HG02610 (cell line): ENCODE measurements at regions not wholly inside any gene's neighbourhood (a gene's known extent, or its start where the extent isn't known, plus 50 kb on each side); places are given as distances from the start of the nearest gene placed in this dataset.
A peak's percentile ranks its signal among the peaks of the same experiment; 100 is the strongest.

Source experiments
- ATAC-seq: cut with Tn5 transposase; IDR thresholded peaks from one replicate; pipeline ENCODE4 v1.9.1; 2021; ENCODE audit warnings: mild to moderate bottlenecking, moderate library complexity; ENCODE audit not compliant: unreplicated experiment

DNA sequence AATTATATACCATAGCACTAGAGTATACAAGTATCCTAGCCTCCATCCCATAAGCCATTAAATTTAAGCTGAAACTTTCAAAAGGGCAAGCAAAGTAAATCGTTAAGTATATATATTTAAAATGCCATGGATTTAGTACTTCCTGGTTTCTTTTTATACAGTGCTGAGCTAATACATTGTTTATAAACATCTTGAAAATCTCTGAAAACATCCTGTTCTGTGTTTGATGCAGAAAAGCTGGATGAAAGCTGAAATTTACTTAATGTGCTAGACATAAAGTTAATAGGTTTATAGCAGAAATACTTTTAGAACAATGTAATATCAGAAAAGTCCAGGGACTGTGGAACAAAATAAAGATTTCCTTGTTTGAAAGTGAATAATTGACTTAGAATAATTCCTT is 875.4 kb downstream of the SLITRK6 start:
- no peak for ATAC-seq

DNA sequence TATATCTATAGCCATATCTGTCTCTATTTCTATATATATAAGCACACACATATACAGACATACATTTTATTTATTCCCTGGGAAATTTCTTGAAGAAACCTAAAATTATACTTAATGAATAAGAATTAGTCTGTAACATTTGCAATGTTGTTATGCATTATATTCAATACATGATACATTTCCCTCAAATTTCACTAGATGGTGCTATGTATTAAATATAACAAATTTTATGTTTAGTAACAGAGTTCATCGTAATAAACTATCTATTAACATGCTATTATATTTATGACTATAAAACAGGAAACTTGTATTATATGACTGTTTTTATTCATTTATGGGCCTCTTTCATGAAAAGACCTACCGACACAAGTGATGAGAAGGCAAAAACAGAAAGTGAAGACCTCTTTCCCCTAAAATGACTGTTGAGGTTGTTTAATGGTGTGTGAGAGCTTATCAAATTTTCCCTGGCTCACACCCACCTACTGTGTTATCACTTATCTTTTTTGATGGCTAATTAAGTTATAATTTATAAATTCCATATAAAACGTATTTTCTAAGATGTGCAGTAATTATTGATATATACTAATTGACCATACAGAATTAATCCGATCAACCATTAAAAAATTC is 881.9 kb downstream of the SLITRK6 start:
- ATAC-seq, result no peak

DNA sequence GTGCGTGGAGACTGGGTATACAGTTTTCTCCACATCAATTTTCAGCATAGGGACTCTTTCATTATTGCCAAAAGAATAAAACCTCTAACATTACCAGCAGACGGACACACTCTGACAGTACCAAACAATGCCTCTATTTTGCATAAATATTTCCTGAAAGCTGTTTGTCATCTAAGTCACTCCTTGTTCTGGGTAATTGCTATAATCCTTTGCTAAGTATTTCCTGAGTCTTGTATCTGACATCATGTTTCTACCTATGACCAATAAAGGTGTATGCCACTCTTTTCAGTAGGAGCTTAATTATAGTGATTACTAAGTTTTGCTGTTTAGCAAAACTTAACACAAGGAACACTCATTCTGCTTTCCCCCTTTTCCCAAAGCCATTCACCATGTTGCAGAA is 886.5 kb downstream of the SLITRK6 start:
- ATAC-seq, result no peak

GRCh38 chr13:84910423-84910822 is 888.8 kb downstream of the SLITRK6 start:
- ATAC-seq, result no peak

GRCh38 chr13:84903391-84903790 is 895.8 kb downstream of the SLITRK6 start:
- no peak for ATAC-seq

GRCh38 chr13:84902243-84902642 is 897.0 kb downstream of the SLITRK6 start:
- ATAC-seq, result no peak

DNA sequence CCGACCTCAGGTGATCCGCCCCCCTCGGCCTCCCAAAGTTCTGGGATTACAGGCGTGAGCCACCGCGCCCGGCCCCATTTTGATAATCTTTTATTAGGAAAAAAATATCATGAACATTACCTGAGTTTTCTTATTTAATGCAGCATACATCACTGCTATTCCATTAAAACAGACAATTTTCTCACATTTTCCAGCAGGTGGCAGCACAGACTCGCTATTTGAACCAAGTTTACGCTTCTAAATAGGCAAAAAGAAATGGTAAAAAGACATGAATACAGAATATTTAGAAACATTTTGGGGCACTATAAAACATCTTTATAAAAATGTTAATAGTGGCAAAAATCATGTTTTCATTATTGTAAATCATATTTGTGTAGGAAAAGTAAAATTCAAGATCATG is 903.1 kb downstream of the SLITRK6 start:
- peak; percentile 73 for ATAC-seq

DNA sequence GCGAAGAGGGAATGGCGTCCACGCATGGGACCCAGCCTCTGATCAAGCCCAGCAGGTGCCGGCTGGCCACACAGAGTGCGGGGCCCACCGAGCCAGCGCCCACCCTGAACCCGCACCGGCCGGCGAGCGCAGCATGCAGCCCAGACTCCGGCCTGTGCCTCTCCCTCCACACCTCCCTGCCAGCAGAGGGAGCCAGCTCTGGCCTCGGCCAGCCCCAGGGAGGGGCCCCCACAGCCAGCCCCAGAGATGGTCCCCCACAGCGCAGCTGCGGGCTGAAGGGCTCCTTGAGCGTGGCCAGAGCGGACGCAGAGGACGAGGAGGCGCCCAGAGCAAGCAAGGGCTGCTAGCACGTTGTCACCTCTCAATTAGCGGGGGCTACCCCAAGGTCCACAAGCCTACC is 904.5 kb downstream of the SLITRK6 start:
- no peak for ATAC-seq

- ATAC-seq, result no peak
Observed at GRCh38 chr13:84885868-84886267, 913.4 kb downstream of the SLITRK6 start.

DNA sequence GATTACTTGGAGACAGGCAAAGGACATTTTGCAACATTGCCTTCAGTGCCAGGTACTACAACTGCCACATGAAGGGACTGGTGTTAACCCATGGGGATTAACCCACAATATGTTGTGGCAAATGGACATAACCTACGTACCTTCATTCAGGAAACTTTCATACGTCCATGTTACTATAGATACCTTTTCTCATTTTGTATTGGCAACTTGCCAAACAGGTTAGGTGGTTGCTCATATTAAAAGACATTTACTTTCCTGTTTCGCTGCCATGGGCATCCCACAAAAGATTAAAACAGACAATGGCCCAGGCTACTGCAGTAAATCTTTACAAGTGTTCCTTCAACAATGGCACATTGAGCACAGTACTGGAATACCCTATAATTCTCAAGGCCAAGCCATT is 925.3 kb downstream of the SLITRK6 start:
- no peak for ATAC-seq

GRCh38 chr13:84870190-84870589 is 929.0 kb downstream of the SLITRK6 start:
- ATAC-seq, result no peak

DNA sequence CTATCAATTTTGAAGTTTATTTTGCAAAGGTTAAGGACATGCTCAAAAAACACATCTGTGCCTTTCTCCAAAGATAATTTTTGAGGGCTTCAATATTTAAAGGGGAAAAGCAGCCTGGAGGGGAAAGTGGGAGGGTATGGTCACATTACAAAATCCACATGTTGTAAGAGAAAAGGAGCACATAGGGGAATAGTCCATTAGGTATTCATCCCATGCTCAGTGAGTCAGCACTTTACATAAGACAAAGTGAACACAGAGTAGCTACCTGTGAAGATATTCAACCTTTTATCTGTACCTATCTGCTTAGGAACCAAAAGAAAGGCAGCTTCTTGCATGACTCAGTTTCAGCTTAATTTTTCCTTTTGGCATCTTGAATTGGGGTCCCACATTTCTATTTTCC is 932.0 kb downstream of the SLITRK6 start:
- ATAC-seq, result no peak

DNA sequence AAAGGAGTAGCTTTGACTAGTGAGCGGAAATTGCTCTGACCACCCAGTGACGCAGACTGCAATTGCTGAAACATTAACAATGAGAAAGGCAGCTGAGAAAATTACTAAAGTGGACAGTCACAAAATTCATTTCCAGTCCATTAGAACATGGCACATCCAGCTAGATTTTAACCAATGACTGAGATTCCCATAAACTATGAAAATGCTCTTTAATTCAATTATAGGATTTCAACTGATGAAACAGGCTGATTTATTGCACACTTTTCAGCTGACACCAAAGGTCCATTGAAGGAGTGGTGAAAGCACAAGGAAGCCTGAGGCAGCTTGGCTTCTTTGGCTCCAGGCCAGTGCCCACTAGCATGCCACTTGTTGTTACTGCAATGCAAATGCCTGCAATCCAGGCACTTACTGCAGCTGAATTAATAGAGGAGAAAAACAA is 933.4 kb downstream of the SLITRK6 start:
- no peak for ATAC-seq

DNA sequence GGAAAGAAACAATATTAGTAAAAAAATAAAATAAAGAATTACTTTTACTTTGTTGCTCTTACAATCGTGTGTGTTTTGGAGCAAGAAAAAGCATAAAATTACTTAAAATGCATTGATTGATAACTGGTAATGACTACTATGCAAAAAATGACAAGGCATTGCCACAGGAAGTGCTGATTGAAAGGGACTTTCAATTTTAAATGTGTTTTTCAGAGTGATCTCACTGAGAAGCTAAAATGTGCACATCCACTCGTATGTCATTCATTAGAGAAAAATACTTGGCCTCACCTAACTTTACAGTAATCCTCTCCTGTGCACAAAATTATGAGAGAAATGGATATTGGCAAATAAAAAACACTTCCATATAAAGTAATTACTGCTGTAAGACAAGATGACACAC is 934.9 kb downstream of the SLITRK6 start:
- no peak for ATAC-seq

- ATAC-seq, result no peak
Observed at GRCh38 chr13:84847107-84847506, 952.1 kb downstream of the SLITRK6 start.

DNA sequence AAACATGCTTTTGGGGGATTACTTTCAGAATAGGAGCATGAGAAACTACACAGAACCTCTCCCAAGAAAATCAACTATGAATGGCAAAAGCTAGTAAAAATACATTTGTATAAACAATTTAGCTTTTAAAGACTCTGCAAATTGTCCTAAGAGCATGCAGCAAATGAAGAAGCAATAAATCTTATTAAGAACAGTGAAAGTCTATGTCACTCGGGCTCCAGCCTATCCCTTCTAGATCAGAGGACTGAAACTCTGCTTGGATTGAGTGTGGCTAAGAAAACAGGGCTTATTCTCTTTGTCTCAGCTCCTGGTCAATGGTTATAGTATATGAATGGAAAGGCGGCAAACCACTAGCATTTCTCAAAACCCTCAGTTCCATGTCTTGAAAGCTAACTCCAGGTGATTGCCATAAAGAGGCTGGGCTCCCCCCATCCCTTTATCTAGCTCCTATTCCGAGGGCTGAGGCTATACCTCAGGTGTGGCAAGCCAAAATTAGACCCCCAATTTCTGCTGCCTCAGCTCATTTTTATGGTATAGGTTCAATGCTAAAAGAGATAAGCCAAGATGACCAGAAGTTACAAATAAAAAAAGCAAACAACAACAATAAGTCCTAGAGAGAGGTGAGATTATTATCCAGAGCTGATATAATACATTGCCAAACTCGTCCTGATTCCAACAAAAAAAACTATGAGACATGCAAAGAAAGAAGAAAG is 953.2 kb downstream of the SLITRK6 start:
- no peak for ATAC-seq

DNA sequence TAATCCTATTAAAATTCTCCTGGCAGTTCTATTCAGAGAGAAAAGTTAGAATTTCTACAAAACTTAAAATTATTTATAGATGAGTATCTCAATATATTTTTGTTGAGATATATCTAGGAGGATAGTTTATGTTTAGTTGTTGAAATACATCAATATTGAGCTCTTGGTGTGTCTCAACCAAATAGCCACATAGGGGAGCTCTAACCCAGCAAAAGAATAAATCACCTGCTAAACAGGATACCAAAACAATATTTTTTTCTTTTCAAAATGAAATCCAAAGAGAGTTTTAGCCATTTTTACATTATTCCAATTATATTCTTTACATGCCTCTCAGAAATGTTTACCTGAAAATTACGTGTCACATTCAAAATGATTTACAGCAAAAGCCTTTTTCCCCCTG is 954.7 kb downstream of the SLITRK6 start:
- no peak for ATAC-seq

DNA sequence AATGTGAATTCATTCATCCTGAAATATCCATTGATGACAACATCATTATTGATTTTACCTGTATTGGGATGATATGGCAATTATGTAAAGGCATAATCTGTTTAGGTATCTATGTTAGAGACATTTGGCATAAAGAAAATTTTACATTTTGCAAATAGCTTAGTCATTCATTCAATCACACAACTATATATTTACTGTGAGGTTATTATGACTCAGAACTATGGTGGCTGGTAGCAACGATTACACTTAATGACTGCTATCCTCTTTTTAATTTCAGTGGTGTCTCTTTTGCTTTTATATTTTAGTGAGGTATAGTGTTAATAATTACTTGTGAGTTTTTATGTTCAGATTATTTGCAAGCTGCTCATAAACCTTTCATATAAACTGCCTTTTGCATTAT is 955.9 kb downstream of the SLITRK6 start:
- no peak for ATAC-seq

GRCh38 chr13:84834201-84834600 is 951.9 kb upstream of the SLITRK1 start:
- ATAC-seq, result no peak

- no peak for ATAC-seq
Observed at GRCh38 chr13:84831666-84832657, 949.7 kb upstream of the SLITRK1 start.

DNA sequence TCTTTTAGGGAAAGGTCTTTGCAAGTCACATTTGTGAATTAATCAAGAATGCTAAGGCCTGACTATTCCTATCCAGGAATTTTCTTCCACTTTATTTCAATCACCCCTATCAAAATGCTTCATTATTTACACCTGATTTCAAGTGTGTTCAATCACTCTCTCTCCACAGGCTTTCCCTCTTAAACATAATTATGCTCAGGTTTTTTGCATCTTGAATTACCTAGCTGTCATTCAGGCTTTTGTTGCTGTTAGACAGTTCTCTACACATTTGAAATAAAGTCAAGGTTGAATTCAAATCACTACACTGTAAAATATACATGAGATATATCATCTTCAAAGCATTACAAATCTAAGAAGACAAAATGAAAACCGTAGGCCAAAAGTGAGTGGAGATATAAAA is 941.3 kb upstream of the SLITRK1 start:
- no peak for ATAC-seq

DNA sequence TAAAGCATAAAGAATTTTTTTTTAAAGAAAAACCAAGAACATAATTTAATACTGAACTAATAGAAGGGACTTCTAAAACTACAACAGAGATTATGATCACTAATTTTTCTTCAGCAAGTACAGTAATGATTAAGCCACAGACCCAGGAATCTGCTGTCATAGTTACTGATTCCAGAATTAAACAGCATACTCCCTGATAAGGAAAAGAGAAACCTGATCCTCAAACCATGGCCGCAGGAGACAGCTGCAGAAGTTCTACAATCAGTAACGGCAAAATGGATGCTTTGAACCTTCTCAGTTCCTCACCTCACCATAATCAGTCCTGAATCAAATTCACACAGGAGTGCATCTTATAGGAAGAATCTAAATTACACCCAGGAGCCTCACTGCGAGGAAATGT is 939.0 kb upstream of the SLITRK1 start:
- no peak for ATAC-seq
